Hepatocyte (in vitro differentiated cells): ENCODE measurements at regions not wholly inside any gene's neighbourhood (a gene's known extent, or its start where the extent isn't known, plus 50 kb on each side); places are given as distances from the start of the nearest gene placed in this dataset.

Experiments used
- DNase-seq: peaks from one replicate; pipeline ENCODE4 v3.0.0-alpha.2; 2016; ENCODE audit warnings: low spot score
- H2AFZ ChIP-seq: fragments of 200-600 bp; sonication (generic); 2 replicates; pipeline ENCODE4 v1.6.0; 2016; ENCODE audit warnings: antibody characterized with exemption, mild to moderate bottlenecking
- H3K27ac ChIP-seq: fragments of 200-600 bp; sonication (generic); 2 replicates; pipeline ENCODE4 v1.5.1; 2016; ENCODE audit warnings: mild to moderate bottlenecking
- H3K27me3 ChIP-seq: fragments of 200-600 bp; sonication (generic); 2 replicates; pipeline ENCODE4 v1.6.1; 2016
- H3K36me3 ChIP-seq: fragments of 200-600 bp; sonication (generic); replicated peaks from 2 replicates; pipeline ENCODE4 v1.5.1; 2016; ENCODE audit warnings: low read depth; ENCODE audit not compliant: insufficient read depth
- H3K4me1 ChIP-seq: fragments of 200-600 bp; sonication (generic); 2 replicates; pipeline ENCODE4 v1.5.1; 2016; ENCODE audit warnings: mild to moderate bottlenecking, moderate library complexity; ENCODE audit not compliant: insufficient read depth
- H3K4me2 ChIP-seq: fragments of 200-600 bp; sonication (generic); 2 replicates; pipeline ENCODE4 v1.6.0; 2016
- H3K4me3 ChIP-seq: fragments of 200-600 bp; sonication (generic); 2 replicates; pipeline ENCODE4 v1.5.1; 2016; ENCODE audit warnings: mild to moderate bottlenecking
- H3K79me2 ChIP-seq: fragments of 200-600 bp; sonication (generic); 2 replicates; pipeline ENCODE4 v1.6.0; 2017; ENCODE audit warnings: mild to moderate bottlenecking
- H3K9me2 ChIP-seq: fragments of 200-600 bp; sonication (generic); replicated peaks from 2 replicates; pipeline ENCODE4 v1.6.0; 2017; ENCODE audit warnings: mild to moderate bottlenecking; ENCODE audit not compliant: insufficient read depth
- H3K9me3 ChIP-seq: fragments of 200-600 bp; sonication (generic); 2 replicates; pipeline ENCODE4 v1.5.1; 2016; ENCODE audit warnings: low read depth, mild to moderate bottlenecking
- H4K20me1 ChIP-seq: fragments of 200-600 bp; sonication (generic); 2 replicates; pipeline ENCODE4 v1.6.0; 2016; ENCODE audit warnings: mild to moderate bottlenecking; ENCODE audit not compliant: insufficient read depth, poor library complexity, severe bottlenecking
- EZH2 ChIP-seq: fragments of 200-600 bp; sonication (generic); IDR thresholded peaks from 2 replicates; pipeline ENCODE4 v1.6.1; 2016; ENCODE audit warnings: antibody characterized with exemption, mild to moderate bottlenecking, borderline replicate concordance
- EZH2phosphoT487 ChIP-seq: fragments of 200-600 bp; sonication (generic); IDR thresholded peaks from one replicate; pipeline ENCODE4 v1.6.1; 2018; ENCODE audit warnings: antibody characterized with exemption, mild to moderate bottlenecking, low read depth, moderate library complexity; ENCODE audit not compliant: unreplicated experiment, severe bottlenecking
- WGBS: methylation state at CpG from one replicate; pipeline ENCODE4 v1.1.6; 2016; ENCODE audit warnings: low lambda C conversion rate; ENCODE audit errors: missing lambda C conversion rate; 5-methylcytosine and 5-hydroxymethylcytosine counted together
- TF ChIP-seq, protein P1 (sequence below): fragments of 200-600 bp; sonication (generic); IDR thresholded peaks from 2 replicates; pipeline ENCODE4 v1.5.1; 2016; ENCODE audit warnings: antibody characterized with exemption, mild to moderate bottlenecking; ENCODE audit not compliant: poor library complexity

DNA sequence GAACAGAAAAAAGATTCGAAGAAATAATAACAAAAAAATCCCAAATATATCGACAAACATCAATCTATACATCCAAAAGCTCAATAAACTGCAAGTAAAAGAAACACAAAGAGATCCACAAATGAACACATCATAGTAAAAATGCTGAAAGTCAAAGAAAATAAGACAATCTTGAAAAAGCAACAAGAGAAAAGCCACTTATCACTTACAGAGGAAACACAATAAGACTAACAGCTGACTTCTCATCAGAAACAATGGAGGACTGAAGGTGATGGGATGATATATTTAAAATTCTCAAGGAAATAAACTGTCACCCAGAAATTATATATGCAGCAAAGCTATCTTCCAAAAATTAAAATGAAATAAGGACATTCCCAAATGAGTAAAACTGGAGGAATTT, 140.3 kb downstream of the NDUFA10 start:
- no peak overlapping the region for H3K4me3 ChIP-seq

DNA sequence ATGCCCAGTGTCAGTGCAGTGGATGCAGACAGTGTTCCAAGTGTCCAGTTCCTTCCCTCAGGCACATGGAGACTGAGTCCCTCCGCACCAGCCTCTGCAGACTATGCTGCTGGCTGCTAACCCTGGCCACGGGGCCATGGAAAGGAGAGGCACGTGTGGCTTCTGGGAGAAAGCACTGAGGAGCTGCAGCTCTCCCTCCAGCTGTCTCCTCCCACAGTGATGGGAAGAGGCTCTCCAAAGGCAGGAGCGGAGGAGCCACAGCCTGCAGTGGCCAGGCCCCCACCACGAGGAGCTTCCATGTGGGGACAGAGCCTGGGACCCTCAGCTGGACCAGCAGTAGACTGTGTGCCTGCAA, 141.1 kb downstream of the NDUFA10 start:
- no peak for DNase-seq
- H3K4me2 ChIP-seq, result no peak overlapping the region
- WGBS, result 92% methylated on average over 5 of the region's 5 CpGs

More for the DNA sequence above, 140.3 kb downstream of the NDUFA10 start:
- DNase-seq, result no peak
- H3K9me2 ChIP-seq, result no peaks in the 10 kb centered on the region
- no peaks in the 10 kb centered on the region for H3K4me1 ChIP-seq
- H4K20me1 ChIP-seq, result no peaks in the 10 kb centered on the region
- no peak overlapping the region for H2AFZ ChIP-seq
- H3K27me3 ChIP-seq, result no peaks in the 10 kb centered on the region
- TF ChIP-seq, protein P1, sequence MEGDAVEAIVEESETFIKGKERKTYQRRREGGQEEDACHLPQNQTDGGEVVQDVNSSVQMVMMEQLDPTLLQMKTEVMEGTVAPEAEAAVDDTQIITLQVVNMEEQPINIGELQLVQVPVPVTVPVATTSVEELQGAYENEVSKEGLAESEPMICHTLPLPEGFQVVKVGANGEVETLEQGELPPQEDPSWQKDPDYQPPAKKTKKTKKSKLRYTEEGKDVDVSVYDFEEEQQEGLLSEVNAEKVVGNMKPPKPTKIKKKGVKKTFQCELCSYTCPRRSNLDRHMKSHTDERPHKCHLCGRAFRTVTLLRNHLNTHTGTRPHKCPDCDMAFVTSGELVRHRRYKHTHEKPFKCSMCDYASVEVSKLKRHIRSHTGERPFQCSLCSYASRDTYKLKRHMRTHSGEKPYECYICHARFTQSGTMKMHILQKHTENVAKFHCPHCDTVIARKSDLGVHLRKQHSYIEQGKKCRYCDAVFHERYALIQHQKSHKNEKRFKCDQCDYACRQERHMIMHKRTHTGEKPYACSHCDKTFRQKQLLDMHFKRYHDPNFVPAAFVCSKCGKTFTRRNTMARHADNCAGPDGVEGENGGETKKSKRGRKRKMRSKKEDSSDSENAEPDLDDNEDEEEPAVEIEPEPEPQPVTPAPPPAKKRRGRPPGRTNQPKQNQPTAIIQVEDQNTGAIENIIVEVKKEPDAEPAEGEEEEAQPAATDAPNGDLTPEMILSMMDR, result no peak
- TF ChIP-seq EZH2phosphoT487 (no peak), EZH2 (no peak)
- no peak overlapping the region for H3K27ac ChIP-seq
- H3K9me3 ChIP-seq, result peaks cover 4% of the 10 kb centered on the region
- no peak overlapping the region for H3K4me2 ChIP-seq
- H3K79me2 ChIP-seq, result no peaks in the 10 kb centered on the region
- 92% methylated on average over 2 of the region's 2 CpGs for WGBS
- H3K36me3 ChIP-seq, result no peaks in the 10 kb centered on the region

DNA sequence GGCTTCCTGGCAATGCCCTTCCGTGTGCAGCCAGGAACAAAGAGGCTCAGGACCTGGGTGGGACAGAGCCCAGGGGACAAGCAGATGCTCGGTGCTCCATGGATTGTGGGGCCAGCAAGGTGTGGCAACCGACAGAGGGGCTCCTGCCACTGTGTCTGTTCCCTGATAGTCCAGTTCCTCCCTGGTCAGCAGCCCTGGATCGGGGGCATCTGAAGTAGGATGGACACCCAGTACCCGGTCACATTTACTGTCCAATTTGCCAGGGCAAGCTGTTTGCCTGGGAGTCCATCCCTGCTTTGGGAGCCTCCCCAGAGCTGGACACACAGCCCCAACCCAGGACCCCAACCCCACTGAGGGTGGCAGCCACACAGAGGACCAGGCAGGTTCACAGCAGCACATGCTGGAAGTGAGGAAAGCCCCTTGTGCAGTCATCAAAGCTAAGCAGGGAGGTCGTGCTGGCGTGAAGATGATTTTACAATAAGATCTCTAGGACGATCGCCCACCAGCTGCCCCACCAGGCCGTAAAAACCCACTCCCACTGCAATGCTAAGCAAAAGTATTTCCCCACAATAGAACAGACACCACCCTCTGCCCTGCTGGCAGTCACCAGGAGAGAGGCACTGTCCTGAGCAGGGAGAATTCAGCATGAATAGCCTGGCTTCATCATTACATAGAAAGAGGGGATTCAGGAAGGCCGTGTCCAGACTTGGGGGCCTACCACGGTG, 141.7 kb downstream of the NDUFA10 start:
- Histone ChIP-seq H3K4me2 (no peak overlapping the region), H3K4me3 (no peak overlapping the region), H3K27me3 (no peaks in the 10 kb centered on the region), H2AFZ (no peak overlapping the region), H3K9me2 (no peaks in the 10 kb centered on the region), H3K9me3 (peaks cover 4% of the 10 kb centered on the region), H3K4me1 (no peaks in the 10 kb centered on the region), H3K27ac (no peak overlapping the region), H4K20me1 (no peaks in the 10 kb centered on the region), H3K79me2 (no peaks in the 10 kb centered on the region), H3K36me3 (no peaks in the 10 kb centered on the region)
- TF ChIP-seq EZH2phosphoT487, result no peak
- TF ChIP-seq, protein P1, result no peak
- no peak for TF ChIP-seq EZH2
- DNase-seq, result no peak
- 83% methylated on average over 12 of the region's 12 CpGs for WGBS

More for the DNA sequence above, 141.1 kb downstream of the NDUFA10 start:
- Histone ChIP-seq H4K20me1 (no peaks in the 10 kb centered on the region), H2AFZ (no peak overlapping the region), H3K9me2 (no peaks in the 10 kb centered on the region), H3K79me2 (no peaks in the 10 kb centered on the region), H3K4me3 (no peak overlapping the region), H3K36me3 (no peaks in the 10 kb centered on the region), H3K27me3 (no peaks in the 10 kb centered on the region), H3K27ac (no peak overlapping the region), H3K4me1 (no peaks in the 10 kb centered on the region), H3K9me3 (peaks cover 4% of the 10 kb centered on the region)
- TF ChIP-seq, protein P1, result no peak
- TF ChIP-seq EZH2phosphoT487 (no peak), EZH2 (no peak)
